Dermis microvascular lymphatic vessel endothelial cell (primary cell): ENCODE measurements at regions not wholly inside any gene's neighbourhood (a gene's known extent, or its start where the extent isn't known, plus 50 kb on each side); places are given as distances from the start of the nearest gene placed in this dataset.
"Not testable (repeated sequence)": the region's sequence is repeated elsewhere in the genome, so short reads cannot be mapped to it uniquely, and the experiment has no call there.

ENCODE experiments used
- DNase-seq, 2 donors: peaks; one replicate each; pipeline versions ENCODE4 v3.0.0 to v3.0.0-alpha.2; 2010; ENCODE audit warnings: low read depth in 2 of 2

DNA sequence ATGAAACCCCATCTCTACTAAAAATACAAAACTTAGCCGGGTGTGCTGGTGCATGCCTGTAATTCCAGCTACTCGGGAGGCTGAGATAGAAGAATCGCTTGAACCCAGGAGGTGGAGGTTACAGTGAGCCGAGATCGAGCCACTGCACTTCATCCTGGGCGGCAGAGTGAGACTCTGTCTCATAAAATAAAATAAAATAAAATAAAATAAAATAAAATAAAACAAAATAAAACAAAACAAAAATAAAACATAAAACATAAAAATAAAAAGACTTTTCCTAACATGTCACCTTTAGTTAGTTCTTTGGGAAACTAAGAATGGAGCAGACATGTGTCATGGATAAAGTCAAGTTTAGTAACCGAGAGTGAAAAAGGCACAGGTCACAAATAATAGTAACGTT lies 1007.6 kb upstream of the EDIL3 start:
- not testable (repeated sequence) for DNase-seq

GRCh38 chr5:85395526-85395925 lies 1010.8 kb upstream of the EDIL3 start:
- DNase-seq: no peak

GRCh38 chr5:85397451-85397850 lies 1012.8 kb upstream of the EDIL3 start:
- DNase-seq: no peak

DNA sequence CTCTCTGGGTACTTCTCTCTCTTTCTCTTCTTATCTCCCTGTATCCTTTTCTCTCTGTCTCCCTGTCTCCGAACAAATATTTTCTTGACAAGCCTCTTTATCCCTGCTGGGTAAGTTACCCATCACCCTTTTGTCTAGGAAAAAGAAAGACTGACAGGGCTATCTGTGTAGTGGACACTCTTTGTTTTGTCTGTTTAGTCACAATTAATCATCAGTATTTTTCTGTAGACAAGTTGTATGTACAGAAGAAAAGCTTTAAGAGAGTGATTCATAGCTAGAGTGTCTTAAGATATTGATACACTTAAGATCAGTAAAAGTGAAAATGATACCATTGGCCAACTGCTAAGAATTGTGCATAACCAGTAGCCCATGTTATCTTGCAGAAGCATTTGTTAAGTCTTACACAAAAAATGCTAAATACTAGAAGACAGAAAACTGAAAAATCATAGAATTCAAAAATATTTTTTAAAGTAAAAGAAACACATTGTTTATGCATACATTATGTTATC lies 1043.8 kb upstream of the EDIL3 start:
- no peak for DNase-seq

- DNase-seq: not testable (repeated sequence)
Measured at GRCh38 chr5:85431726-85432125, 1047.0 kb upstream of the EDIL3 start.

DNA sequence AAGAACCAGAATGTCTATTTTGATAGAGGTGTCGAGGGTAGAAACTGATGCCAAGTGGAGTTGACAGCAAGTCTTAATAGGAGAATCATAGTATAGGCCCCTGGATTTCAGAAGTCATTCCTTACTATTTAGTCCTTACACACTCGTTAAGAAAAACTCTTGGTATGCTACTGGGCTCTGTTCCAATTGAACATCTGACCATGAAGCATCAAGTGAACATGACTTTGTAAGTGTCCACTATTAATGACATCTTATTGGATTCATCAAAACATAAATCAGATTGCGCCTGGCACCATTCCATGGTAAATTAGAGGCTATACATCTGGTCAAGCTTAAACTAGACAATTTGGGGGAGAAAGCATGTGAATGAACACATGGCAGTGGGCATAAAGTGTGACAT lies 1056.5 kb upstream of the EDIL3 start:
- no peak for DNase-seq

DNA sequence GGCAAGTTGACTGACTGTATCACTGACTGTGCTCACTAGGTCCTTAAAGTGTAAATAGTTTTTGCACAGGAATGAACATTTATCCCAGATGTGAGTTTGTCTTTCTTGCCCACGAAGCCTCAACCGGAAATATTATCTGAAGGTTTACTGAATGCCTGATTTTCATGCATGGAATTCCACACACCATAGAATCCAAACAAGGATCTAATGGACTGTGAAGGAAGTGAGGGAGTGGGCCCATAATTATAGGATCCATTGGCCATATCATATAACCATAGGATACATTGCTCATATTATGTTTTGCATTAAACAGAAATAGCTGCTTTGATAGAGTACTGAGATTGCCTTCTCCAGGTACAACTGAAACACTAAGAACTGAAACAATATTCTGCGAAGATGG lies 1057.2 kb upstream of the EDIL3 start:
- no peak for DNase-seq

DNA sequence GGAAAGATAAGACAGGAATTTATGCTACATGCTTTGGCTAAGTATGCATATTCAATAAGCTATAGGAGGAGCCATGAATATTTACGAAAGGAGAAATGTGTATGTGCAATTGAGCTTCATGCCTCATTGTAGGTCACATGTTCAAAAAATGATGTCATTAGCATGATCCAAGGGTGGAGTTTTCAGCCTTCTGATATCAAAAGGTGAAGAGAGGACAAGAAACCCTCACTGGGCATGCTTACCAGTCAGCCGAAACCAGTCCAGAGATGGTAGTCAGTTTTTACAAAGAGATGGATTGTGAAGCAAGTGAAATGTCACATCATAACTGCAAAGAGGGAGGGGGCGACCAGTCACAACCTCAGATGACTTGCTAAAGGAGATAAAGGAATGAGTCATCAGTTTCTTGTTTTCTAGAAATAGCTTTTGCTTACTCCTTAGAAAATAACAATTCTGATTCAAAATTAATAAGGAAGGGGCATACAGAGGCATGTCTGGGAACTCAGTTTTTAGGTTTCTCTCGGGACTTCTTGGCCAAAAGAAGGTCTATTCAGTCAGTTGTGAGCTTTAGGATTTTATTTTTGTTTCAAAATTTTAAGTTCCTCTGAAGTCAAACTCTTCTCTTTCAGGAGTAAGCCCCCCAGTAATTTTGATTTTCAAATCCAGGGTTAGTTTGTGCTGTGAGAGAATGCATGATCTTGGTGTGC lies 1067.8 kb upstream of the EDIL3 start:
- no peak for DNase-seq

DNA sequence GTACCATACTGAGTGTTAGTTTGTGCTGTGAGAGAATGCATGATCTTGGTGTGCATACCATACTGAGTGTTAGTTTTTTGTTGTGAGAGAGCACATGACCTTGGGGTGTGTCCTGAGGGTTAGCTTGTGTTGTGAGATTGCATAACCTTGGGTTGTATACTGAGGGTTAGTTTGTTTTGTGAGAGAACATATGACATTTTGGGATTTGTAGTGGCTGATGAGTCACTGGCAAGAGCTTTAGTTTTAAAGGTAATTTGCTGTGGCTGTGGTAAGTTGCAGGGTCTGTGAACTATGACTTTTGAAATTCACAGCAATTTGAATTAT lies 1068.3 kb upstream of the EDIL3 start:
- no peak for DNase-seq

GRCh38 chr5:85458319-85458718 lies 1073.6 kb upstream of the EDIL3 start:
- no peak for DNase-seq

DNA sequence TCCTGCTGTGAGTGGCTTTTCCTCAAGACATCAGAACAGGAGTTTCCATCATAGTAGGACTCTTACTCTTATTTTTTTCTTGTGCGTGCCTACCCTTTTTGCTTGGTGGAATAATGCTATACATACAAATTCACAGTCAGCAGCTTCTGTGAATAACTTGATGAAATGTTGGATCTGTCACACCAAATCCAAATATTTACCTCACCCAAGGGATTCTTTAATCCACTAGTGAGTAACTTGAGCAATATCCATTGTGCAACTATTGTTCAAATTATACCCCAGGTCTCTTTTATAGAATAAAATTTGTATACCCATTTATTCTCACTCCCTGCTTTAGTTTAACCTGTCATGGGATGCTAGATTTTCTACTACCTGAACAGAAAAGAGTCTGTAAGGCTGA lies 1078.3 kb upstream of the EDIL3 start:
- no peak for DNase-seq

DNA sequence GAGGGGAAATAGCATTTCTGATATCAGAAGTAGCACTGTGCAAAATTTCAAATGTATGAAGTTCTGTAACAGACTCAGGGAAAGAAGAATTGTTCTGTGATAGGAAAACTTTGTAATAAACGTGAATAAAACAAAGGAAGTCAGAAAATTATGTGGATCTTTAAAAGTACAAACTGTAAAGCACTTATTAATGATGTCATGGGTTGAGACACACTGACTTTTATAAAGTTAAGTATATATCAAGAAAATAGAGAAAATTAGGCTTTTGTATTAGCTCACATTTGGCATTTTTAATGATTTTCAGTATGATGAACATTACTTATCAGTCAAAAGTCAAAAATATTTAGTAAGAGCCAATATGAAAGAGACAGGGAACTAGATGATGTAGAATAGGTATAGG lies 1081.7 kb upstream of the EDIL3 start:
- no peak for DNase-seq

DNA sequence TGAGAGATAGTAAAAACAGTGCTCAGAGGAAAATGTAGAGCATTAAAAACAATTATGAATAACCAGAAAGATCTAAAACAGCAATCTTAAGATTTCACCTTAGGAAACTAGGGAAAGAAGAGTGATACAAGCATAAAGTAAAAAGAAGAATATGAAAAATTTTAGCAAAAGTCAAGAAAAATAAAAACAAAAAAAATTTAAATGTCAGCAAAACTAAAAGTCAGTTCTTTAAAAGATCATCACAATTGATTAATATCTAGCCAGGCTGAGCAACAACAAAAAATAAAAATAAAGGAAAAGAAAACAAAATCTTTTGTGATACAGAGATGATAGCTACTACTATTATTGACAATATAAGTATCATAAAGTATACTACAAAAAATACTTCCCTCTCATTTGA lies 1088.1 kb upstream of the EDIL3 start:
- no peak for DNase-seq

- DNase-seq: not testable (repeated sequence)
Measured at GRCh38 chr5:85475151-85475550, 1090.5 kb upstream of the EDIL3 start.

GRCh38 chr5:85476617-85477016 lies 1091.9 kb upstream of the EDIL3 start:
- no peak for DNase-seq

- no peak for DNase-seq
Measured at GRCh38 chr5:85479849-85480248, 1095.2 kb upstream of the EDIL3 start.

- DNase-seq: no peak
Measured at GRCh38 chr5:85484982-85485574, 1100.4 kb upstream of the EDIL3 start.

DNA sequence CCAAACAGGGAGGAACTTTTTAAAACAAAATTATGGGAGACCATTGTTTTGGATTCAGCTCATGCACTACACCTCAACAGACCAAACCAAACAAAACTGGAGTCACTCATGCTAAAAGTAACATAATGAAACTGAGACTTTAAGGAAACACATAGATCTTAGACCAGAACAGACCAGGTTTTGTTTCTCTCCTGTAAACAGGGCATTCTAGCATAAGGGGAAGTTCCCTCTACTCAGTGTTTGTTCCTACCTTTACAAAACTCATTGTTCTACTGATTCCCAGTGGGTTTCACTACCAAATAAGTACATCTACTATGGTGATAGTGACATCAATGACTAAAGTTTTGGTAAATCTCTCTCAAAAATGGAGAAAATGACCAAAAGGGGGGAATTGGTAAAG lies 1103.6 kb upstream of the EDIL3 start:
- no peak for DNase-seq

DNA sequence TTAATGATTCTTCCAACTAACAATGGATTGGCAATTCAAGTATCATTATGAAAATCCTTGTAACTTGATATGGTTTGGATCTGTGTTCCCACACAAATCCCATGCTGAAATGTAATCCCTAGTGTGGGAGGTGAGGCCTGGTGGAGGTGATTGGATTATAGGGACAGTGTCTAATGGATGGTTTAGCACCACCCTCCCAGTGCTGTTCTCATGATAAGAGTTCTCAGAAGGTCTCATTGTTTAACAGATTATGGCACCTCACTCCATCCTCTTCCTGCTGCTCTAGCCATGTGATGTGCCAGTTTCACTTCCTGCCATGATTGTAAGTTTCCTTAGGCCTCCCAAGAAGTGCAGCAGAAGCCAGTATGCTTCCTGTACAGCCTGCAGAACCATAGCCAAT lies 1116.2 kb upstream of the EDIL3 start:
- no peak for DNase-seq

DNA sequence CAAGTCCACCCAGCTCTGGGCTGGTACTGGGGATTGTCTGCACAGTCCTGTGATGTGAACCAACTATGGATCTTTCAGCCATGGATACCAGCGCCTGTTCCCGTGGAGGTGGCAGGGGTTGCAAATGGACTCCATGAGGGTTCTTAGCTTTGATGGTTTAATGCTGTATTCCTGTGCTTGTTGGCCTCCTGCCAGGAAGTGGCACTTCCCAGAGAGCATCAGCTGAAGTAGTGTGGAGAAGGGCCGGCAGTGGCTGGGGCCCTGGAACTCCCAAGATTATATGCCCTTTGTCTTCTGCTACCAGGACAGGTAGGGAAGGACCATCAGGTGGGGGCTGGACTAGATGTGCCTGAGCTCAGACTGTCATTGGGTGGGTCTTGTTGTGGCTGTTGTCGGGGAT lies 1104.8 kb upstream of the COX7C start:
- no peak for DNase-seq

DNA sequence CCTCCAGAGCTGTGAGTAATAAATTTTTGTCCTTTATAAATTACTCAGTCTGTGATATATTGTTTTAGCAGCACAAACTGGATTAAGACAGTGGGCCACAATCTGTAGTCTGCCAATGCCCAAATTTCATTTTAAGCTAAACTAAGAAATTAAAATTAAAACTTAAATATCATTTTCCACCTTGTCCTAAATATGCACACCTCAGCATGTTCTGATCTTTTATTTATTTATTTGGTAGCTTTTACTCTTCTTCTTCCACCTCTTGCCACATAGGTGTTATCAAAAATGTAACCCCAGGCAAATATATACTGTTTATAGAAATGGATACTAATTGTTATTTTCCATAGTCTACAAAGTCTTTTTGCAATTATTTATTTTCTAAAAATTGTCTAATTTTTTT lies 1102.2 kb upstream of the COX7C start:
- DNase-seq: no peak

GRCh38 chr5:85517386-85517785 lies 1100.4 kb upstream of the COX7C start:
- no peak for DNase-seq

GRCh38 chr5:85533341-85534047 lies 1084.2 kb upstream of the COX7C start:
- no peak for DNase-seq
